ENCODE measurements at regions not wholly inside any gene's neighbourhood (a gene's known extent, or its start where the extent isn't known, plus 50 kb on each side); places are given as distances from the start of the nearest gene placed in this dataset.

DNA sequence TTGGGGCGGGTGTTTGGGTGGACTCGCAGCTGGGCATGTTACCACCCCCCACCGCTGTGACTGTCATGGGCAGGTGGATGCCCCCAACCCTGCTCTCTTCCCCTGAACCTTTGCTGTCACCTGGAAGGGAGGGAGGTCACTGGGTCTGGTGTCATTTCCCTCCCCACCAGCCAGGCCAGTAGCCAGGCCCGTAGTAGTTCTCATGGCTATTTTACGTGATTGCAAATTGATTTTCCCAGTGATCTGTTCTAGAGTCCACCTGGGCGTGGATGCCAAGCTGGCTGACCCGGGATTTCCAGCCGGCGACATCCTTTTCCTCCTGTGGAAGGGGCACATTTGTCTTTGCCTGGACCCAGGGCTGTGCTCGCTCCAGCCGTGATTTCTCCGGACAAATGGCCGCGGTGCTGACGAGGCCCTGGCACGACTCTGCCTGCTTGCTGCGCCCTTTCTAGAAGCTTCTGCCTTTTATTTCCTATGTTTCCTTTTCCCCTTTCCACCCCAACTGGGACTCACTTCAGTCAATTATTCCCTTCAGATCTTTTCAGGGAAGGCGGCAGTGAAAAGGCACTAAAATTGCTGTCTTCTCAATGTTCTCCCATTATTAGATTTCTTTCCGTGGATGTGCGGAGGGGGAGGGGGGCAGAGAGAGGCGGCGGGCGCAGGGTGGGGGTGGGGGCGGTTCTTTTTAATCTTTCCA lies 226.9 kb upstream of the CIBAR2 start:
- TF ChIP-seq JUND (IDR thresholded peaks at IDR 0.05; ENCODE audit: low read depth) = no peak
- DNase-seq (ENCODE audit: low read depth in 1 of 2, low spot score in 1 of 2) = no peak
- in situ Hi-C loops (cut with HindIII; ENCODE audit: low pct_unique_long_range_greater_than_20kb, low sequenced_read_pairs) = no loop called here

DNA sequence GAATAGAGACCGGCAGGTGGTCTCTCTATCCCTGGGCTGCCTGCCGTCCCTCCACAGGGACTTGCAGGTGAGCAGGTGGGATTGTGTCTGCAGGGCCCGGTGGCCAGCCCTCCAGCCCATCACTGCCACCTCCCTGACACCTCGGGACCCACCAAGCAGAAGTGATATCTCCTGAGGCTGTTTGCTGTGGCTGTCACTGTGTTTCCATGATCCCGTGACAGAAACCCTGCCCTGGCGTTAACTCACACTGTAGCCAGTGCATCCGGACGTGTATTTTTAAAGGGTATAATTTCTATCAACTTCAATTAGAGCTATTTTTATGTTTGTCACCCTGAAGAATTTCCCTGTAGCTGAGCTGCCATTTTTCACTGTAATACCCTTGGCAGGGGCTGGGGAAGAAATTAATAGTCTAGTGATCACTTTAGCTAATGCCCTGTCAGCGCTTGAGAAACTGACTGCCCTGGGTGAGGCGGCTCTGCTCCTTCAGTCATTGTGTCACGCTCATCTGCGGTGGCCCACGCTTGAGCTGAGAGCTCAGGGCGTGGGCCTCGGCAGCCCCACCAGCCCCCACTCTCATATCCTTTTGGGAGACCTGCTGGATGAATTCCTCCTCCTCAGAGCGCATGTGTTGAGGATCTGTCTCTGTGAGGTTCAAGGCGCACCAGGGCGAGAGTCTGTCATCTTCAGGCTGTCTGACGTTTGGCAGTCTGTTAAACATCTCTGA lies 229.9 kb upstream of the CIBAR2 start:
- DNase-seq (ENCODE audit: low read depth in 1 of 2, low spot score in 1 of 2) = no peak
- in situ Hi-C loops (cut with HindIII; ENCODE audit: low pct_unique_long_range_greater_than_20kb, low sequenced_read_pairs) = no loop called here
- TF ChIP-seq JUND (IDR thresholded peaks at IDR 0.05; ENCODE audit: low read depth) = no peak

DNA sequence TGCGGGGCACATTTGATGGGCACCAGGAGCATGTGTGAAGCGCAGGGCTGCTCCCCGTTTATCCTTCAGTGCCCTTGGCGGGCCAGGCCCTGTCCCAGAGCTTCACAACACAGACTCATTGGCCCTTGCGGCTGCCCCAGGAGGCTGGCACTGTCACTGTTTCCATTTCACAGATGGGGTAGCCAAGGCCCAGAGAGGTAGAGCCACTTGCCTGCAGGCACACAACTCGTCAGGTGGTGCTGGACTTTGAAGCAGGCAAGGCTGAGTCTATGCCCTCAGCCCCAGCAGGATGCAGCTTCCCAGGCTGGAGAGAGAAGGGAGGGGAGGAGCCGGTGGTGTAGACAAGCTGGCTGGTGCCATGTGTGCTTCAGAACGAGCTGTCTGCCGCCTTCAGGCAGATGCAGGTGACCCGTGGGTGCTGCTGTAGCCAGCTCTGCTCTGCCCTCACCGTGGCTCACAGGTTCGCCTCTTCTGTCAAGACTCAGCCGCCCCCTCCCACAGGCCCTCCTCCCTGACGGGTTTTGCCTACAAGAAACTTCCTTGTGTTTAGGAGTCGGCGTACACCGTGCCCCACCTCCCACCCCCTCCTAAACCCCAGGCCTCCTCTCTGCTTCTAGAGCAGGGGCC lies 232.3 kb upstream of the CIBAR2 start:
- in situ Hi-C loops (cut with HindIII; ENCODE audit: low pct_unique_long_range_greater_than_20kb, low sequenced_read_pairs) = no loop called here
- TF ChIP-seq JUND (IDR thresholded peaks at IDR 0.05; ENCODE audit: low read depth) = no peak
- no peak for DNase-seq (ENCODE audit: low read depth in 1 of 2, low spot score in 1 of 2)

DNA sequence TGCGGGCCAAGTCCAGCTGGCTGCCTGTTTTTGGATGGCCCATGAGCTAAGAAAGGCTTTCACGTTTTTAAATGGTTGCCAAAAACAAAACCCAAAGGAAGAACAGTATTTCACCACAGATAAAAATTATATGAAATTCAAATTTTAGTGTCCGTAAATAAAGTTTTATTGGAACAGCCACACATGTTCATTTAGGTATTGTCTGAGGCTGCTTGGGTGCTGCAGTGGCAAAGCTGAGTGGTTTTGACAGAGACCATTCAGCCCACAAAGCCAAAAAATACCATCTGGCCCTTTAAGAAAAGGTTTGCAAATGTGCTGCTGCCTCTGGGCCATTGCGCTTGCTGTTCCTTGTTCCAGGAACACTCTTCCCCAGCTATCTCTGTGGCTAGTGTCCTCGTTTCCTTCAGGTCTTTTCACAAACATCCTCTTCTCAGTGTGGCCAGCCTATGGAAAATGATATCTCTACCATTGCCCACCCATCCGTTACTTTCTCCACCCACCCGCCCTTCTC lies 232.9 kb upstream of the CIBAR2 start:
- in situ Hi-C loops (cut with HindIII; ENCODE audit: low pct_unique_long_range_greater_than_20kb, low sequenced_read_pairs) = no loop called here
- no peak for DNase-seq (ENCODE audit: low read depth in 1 of 2, low spot score in 1 of 2)
- no peak for TF ChIP-seq JUND (IDR thresholded peaks at IDR 0.05; ENCODE audit: low read depth)

DNA sequence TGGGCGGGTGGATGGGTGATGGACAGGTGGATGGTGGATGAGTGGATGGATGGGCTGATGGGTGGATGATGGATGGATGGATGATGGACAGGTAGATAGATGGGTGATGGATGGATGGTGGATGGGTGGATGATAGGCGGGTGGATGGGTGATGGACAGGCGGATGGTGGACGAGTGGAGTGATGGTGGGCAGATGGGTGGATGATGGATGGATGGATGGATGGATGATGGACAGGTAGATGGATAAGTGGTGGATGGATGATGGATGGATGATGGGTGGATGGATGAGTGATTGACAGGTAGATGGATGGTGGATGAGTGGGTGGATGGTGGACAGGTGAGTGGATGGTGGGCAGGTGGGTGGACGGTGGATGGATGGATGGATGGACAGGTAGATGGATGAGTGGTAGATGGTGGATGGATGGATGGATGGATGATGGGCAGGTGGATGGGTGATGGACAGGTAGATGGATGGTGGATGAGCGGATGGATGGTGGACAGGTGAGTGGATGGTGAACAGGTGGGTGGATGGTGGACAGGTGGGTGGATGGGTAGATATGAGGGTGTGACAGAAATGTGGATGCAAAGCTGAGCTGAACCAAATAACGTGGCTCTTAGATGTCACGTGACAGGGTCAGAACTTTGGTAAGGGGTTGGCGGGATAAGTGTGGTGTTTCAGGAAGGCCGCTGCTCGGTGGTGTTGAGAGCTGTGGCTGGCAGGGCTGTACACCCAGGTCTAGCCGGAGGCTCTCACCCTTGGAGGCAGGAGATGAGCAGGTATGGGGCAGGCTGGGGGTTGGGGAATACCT lies 234.3 kb upstream of the CIBAR2 start:
- in situ Hi-C loops (cut with HindIII; ENCODE audit: low pct_unique_long_range_greater_than_20kb, low sequenced_read_pairs) = no loop called here
- TF ChIP-seq JUND (IDR thresholded peaks at IDR 0.05; ENCODE audit: low read depth) = no peak
- DNase-seq (ENCODE audit: low read depth in 1 of 2, low spot score in 1 of 2) = no peak

DNA sequence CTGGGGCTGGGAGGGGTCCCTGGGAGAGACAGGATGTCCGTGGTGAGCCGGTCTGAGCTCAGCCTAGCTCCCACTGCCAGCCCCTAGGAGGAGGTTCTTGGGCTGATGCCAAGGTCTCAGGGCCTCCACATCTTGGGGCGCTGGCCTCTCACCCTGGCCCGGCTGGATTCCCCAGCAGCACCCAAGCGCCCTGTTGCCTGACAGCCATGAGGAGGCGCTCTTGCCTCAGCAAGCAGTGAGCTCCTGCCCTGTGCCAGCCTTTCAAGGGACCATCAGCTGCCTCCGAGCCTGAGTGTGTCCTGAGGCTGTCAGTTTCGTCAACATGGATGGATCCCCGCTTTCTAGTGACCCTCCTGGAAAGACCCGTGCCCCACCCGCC lies 234.9 kb upstream of the CIBAR2 start:
- TF ChIP-seq JUND (IDR thresholded peaks at IDR 0.05; ENCODE audit: low read depth) = no peak
- in situ Hi-C loops (cut with HindIII; ENCODE audit: low pct_unique_long_range_greater_than_20kb, low sequenced_read_pairs) = no loop called here
- peak in 1 of 2 experiments; percentile 60 for DNase-seq (ENCODE audit: low read depth in 1 of 2, low spot score in 1 of 2)

DNA sequence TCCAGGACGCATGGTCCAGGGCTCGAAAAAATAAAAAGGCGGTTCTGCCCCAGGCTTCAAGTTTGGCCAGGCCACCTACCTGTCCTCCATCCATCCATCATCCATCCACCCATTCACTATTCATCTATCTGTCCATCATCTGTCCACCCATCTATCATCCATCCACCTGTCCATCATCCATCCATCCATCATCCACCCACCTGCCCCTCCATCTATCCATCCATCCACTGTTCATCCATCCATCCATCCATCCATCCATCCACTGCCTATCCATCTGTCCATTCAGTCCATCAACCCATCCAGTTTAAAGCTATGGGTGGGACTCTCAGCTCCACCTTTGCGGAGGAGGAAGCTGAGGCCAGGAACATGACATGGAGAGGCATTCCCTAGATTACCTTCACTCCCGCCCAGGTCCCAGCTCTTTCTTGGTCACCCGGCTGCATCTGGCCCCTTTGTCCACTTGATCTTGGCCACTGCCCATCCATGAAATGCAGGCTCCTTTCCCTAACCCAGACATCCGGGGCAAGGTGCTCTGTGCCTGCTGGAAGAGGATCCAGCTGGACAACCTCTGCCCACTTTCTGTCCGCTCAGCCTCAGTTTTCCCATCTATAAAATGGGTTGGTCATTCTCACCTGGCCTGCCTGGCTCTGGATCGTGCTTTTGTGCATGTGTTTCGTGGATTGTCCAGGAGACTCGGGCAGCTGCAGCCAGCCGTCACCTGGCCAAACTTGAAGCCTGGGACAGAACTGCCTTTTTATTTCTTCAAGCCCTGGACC lies 236.0 kb upstream of the CIBAR2 start:
- in situ Hi-C loops (cut with HindIII; ENCODE audit: low pct_unique_long_range_greater_than_20kb, low sequenced_read_pairs) = no loop called here
- DNase-seq (ENCODE audit: low read depth in 1 of 2, low spot score in 1 of 2) = no peak
- no peak for TF ChIP-seq JUND (IDR thresholded peaks at IDR 0.05; ENCODE audit: low read depth)

DNA sequence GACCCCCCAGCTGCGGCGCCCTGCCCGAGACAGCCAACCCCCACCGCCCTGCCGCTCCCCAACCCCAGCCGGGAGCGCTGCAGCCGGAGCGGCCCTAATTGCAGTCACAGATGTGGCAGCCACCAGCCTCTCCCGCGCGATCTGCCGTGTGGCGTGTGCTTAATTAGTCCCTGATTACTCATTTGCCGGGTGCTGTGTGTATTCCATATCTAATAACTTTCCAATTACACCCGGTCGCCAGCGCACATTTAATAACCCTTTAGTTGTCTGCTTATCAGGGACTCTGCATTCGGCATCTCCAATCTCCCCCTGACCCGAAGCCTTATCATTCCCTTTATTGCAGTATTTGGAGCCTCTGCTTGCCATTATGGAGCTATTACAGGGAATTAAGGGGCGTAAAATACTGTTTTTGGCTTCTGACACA lies 236.7 kb upstream of the CIBAR2 start:
- in situ Hi-C loops (cut with HindIII; ENCODE audit: low pct_unique_long_range_greater_than_20kb, low sequenced_read_pairs) = no loop called here
- TF ChIP-seq JUND (IDR thresholded peaks at IDR 0.05; ENCODE audit: low read depth) = no peak
- no peak for DNase-seq (ENCODE audit: low read depth in 1 of 2, low spot score in 1 of 2)

DNA sequence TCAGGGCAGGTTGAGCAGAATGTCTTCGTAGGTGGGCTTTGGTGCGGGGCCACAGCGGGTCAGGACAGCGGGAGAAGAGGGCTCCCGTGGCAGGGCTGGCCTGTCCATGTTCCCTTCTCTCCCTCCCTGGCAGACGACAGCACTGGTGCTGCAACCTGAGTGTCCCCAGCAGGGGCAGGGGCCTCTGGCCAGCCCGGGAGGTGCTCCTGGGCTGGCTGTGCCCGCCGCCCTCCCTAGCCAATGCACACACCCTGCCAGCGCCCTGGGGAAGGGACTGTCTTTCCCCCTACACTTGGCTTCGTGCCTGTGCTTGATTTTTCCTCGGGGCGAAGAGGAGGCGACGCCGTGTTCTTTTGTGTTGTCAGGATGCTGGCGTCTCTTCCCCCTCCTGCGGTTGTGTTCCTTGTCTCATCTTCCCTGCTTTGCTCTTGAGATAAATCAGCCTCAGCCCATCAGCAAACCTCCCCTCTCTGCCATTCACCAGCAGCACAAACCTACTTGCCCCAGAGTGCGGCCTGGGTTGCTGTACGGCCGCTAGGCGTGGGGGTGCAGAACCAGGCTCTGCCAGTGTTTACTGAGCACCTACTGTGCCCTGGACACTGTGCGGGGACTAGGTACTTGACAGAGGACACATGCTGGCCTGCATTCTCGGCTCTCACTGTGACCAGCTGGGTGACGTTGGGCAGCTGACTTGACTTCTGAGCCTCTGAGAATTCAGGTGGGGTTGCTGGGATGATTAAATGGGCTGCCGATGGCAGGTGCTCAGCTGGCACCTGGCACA lies 237.3 kb upstream of the CIBAR2 start:
- DNase-seq (ENCODE audit: low read depth in 1 of 2, low spot score in 1 of 2) = peak in 1 of 2 experiments; percentile 75
- in situ Hi-C loops (cut with HindIII; ENCODE audit: low pct_unique_long_range_greater_than_20kb, low sequenced_read_pairs) = no loop called here
- no peak for TF ChIP-seq JUND (IDR thresholded peaks at IDR 0.05; ENCODE audit: low read depth)

DNA sequence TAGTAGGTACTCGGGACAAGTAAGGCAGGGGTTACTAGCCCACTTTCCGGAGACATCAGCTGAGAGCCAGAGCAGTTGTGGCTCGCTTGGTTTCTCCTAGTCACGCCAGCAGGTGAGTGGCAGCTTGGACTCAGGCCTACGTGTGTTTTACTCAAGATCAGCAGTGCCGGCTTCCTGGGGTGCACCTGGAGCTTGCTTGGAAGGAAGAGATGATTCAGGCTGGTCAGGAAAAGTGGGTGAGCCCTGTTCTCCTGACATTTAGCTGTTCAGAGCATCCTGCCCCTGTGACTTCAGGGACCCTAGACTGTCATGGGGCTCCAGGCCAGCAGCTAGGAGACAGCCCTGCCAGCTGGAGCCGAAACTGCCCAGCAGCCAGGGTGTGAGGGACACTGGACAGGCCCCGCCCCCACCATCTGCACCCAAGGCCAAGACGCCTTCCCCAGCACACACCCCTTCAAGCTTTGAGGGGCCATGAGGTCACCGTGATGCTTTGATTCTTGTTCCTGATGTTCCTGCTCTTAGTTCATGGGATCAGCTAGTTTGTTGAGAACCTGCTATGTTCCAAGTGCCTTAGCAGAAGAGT lies 238.0 kb upstream of the CIBAR2 start:
- no peak for TF ChIP-seq JUND (IDR thresholded peaks at IDR 0.05; ENCODE audit: low read depth)
- in situ Hi-C loops (cut with HindIII; ENCODE audit: low pct_unique_long_range_greater_than_20kb, low sequenced_read_pairs) = no loop called here
- no peak for DNase-seq (ENCODE audit: low read depth in 1 of 2, low spot score in 1 of 2)

DNA sequence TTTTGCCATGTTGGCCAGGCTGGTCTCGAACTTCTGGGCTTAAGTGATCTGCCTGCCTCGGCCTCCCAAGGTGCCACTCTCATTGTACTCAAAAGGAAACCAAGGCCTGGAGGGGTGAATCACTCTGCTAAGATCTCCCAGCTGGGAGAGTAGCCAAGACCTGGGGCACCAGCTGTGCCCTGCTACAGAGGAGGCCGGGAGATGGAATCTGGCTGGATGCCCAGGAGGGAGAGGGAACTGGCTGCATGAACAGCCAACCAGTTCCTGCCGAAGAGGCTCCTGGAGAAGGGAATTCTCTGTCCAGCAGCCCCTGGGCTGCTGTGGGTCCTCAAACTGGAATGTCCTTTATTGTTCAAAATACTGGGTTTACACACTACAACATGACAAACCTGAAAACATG lies 238.7 kb upstream of the CIBAR2 start:
- in situ Hi-C loops (cut with HindIII; ENCODE audit: low pct_unique_long_range_greater_than_20kb, low sequenced_read_pairs) = no loop called here
- no peak for TF ChIP-seq JUND (IDR thresholded peaks at IDR 0.05; ENCODE audit: low read depth)
- DNase-seq (ENCODE audit: low read depth in 1 of 2, low spot score in 1 of 2) = peak; percentile 86 to 100

All from T47D (cell line).